LNCaP clone FGC (cell line): ENCODE measurements at regions not wholly inside any gene's neighbourhood (a gene's known extent, or its start where the extent isn't known, plus 50 kb on each side); places are given as distances from the start of the nearest gene placed in this dataset.
"Not testable (repeated sequence)": the region's sequence is repeated elsewhere in the genome, so short reads cannot be mapped to it uniquely, and the experiment has no call there.

ENCODE experiments used
- DNase-seq: peaks from one replicate; pipeline ENCODE4 v3.0.0-alpha.2; 2011; ENCODE audit warnings: low read depth
- H3K4me3 ChIP-seq: 2 replicates; pipeline ENCODE4 v1.5.1; 2011; ENCODE audit warnings: mild to moderate bottlenecking, low read depth, low read length, control low read depth
- TF ChIP-seq, protein P1 (sequence below): IDR thresholded peaks from 2 replicates; pipeline ENCODE4 v1.5.1; 2012; ENCODE audit warnings: mild to moderate bottlenecking; ENCODE audit not compliant: control insufficient read depth, insufficient read depth; ENCODE audit errors: extremely low read depth

- TF ChIP-seq, protein P1, sequence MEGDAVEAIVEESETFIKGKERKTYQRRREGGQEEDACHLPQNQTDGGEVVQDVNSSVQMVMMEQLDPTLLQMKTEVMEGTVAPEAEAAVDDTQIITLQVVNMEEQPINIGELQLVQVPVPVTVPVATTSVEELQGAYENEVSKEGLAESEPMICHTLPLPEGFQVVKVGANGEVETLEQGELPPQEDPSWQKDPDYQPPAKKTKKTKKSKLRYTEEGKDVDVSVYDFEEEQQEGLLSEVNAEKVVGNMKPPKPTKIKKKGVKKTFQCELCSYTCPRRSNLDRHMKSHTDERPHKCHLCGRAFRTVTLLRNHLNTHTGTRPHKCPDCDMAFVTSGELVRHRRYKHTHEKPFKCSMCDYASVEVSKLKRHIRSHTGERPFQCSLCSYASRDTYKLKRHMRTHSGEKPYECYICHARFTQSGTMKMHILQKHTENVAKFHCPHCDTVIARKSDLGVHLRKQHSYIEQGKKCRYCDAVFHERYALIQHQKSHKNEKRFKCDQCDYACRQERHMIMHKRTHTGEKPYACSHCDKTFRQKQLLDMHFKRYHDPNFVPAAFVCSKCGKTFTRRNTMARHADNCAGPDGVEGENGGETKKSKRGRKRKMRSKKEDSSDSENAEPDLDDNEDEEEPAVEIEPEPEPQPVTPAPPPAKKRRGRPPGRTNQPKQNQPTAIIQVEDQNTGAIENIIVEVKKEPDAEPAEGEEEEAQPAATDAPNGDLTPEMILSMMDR = no peak
- H3K4me3 ChIP-seq = no peak overlapping the region
- no peak for DNase-seq
These were observed 115.2 kb upstream of the NPAS2 start for GRCh38 chr2:100704711-100705110.

DNA sequence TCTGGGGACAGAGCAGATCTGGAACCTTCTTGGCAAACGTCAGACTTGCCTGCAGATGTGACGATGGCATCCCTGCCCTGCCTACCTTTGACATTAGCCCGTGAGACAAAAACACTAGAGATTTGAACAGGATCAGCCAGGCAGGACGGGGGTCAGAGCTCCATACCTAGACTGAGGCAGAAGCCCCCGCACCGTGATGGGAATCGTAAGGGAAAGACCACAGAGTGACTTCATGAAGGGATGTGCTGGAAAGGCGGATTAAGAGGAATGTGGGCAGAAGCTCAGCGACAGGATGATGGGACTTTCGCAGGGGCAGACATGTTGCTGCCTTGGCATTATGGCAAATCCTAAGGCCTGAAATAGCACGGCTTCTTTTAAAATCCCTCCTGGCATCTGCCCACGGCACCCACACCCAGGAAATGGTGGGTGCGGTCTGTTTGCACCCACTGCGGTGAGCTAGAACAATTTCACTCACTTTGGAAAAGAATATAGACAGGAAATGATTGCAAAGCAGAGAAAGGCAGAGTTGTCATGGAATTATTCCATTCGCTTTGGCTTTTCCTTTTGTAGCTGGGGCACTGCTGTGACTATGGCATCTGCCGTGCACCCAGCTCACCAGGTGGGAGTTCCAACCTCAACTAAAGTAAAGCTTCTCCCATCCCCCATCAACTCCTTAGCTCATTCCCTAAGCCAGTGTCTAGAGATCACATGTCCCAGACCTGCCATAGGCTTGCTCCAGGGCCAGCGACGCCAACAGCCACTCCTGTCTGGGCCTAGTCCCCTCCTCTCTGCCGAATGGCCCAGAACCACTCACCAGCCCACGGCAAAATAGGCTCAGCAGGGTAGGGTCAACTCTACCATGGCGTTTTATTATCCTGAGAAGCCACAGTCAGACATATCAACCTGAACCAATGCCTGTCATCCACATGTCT, 112.7 kb upstream of the NPAS2 start:
- no peak overlapping the region for H3K4me3 ChIP-seq
- DNase-seq = no peak
- TF ChIP-seq, protein P1 = no peak

GRCh38 chr2:100708333-100708732, 111.6 kb upstream of the NPAS2 start:
- TF ChIP-seq, protein P1 = no peak
- H3K4me3 ChIP-seq = no peak overlapping the region
- no peak for DNase-seq

GRCh38 chr2:100713106-100713505, 106.8 kb upstream of the NPAS2 start:
- DNase-seq = no peak
- TF ChIP-seq, protein P1 = no peak
- no peak overlapping the region for H3K4me3 ChIP-seq

DNA sequence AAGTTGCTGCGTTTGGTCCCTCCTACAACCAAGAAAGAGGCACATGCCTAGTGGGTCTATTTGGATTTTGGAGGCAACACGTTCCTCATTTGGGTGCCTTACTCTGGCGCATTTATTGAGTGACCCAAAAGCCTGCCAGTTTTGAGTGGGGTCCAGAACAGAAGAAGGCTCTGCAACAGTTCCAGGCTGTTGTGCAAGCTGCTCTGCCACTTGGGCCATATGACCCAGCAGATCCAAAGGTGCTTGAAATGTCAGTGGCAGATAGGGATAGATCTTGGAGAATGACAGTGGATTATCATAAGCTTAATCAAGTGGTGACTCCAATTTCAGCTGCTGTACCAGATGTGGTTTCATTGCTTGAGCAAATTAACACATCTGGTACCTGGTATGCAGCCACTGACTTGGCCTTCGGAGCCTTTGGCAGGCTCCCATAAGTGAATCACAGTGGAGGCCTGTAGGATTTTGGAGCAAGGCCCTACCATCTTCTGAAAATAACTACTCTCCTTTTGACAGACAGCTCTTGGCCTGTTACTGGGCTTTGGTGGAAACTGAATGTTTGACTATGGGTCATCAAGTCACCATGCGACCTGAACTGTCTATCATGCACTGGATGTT, 105.4 kb upstream of the NPAS2 start:
- H3K4me3 ChIP-seq, DNase-seq: not testable (repeated sequence)

GRCh38 chr2:100715861-100716260, 104.1 kb upstream of the NPAS2 start:
- H3K4me3 ChIP-seq, DNase-seq: not testable (repeated sequence)

DNA sequence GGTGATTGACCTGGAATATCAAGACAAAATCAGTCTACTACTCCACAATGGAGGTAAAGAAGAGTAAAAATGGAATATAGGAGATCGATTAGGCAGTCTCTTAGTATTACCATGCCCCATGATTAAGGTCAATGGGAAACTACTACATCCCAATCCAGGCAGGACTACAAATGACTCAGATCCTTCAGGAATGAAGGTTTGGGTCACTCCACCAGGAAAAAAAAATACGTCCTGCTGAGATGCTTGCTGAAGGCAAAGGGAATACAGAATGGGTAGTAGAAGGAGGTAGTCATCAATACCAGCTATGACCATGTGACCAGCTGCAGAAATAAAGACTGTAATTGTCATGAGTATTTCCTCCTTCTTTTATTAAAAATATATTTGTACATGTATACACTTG, 103.4 kb upstream of the NPAS2 start:
- no peak for DNase-seq
- TF ChIP-seq, protein P1 = no peak
- H3K4me3 ChIP-seq = no peak overlapping the region
